ENCODE measurements at regions not wholly inside any gene's neighbourhood (a gene's known extent, or its start where the extent isn't known, plus 50 kb on each side); places are given as distances from the start of the nearest gene placed in this dataset.

DNA sequence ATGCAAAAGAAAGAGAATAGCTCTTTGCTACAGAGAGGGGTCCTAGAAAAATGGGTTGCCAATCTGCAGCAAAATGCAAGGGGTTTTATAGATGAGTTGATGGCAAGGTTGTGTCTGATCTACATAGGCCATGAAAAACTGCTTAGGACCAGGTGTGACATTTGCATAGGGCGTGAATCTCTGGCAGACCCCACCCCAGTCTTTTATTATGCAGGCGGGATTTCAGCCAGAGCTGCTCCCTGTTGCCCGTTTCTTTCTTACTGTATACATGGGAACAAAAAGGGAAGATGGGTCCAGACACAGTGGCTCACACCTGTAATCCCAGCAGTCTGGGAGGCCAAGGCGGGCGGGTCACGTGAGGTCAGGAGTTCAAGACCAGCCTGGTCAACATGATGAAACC lies 286.4 kb upstream of the LRRTM4 start:
- no peaks in the 10 kb centered on the region for H3K27me3 ChIP-seq (ENCODE audit: insufficient read depth, low read length)
- no peak overlapping the region for H3K4me3 ChIP-seq (ENCODE audit: insufficient read depth, low read length)
- TF ChIP-seq, protein P1, sequence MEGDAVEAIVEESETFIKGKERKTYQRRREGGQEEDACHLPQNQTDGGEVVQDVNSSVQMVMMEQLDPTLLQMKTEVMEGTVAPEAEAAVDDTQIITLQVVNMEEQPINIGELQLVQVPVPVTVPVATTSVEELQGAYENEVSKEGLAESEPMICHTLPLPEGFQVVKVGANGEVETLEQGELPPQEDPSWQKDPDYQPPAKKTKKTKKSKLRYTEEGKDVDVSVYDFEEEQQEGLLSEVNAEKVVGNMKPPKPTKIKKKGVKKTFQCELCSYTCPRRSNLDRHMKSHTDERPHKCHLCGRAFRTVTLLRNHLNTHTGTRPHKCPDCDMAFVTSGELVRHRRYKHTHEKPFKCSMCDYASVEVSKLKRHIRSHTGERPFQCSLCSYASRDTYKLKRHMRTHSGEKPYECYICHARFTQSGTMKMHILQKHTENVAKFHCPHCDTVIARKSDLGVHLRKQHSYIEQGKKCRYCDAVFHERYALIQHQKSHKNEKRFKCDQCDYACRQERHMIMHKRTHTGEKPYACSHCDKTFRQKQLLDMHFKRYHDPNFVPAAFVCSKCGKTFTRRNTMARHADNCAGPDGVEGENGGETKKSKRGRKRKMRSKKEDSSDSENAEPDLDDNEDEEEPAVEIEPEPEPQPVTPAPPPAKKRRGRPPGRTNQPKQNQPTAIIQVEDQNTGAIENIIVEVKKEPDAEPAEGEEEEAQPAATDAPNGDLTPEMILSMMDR (IDR thresholded peaks at IDR 0.05; ENCODE audit: extremely low read depth, low read depth, low read length): no peak
- no peaks in the 10 kb centered on the region for H3K79me2 ChIP-seq (ENCODE audit: insufficient read depth, low read length)
- no peaks in the 10 kb centered on the region for H3K4me1 ChIP-seq (ENCODE audit: insufficient read depth, low read length)
- no peak overlapping the region for H3K27ac ChIP-seq (ENCODE audit: low read depth, low read length)
- no peaks in the 10 kb centered on the region for H3K9me3 ChIP-seq (ENCODE audit: low read depth, low read length)
- H2AFZ ChIP-seq (ENCODE audit: low read length): no peak overlapping the region
- no peaks in the 10 kb centered on the region for H4K20me1 ChIP-seq (ENCODE audit: insufficient read depth, low read length)
- H3K4me2 ChIP-seq (ENCODE audit: insufficient read depth, low read length): no peak overlapping the region
- no peak for DNase-seq (ENCODE audit: insufficient read length, low spot score, missing footprints)
- H3K36me3 ChIP-seq (ENCODE audit: insufficient read depth, low read length): no peaks in the 10 kb centered on the region

GRCh38 chr2:77813599-77813998 lies 291.4 kb upstream of the LRRTM4 start:
- no peak overlapping the region for H2AFZ ChIP-seq (ENCODE audit: low read length)

GRCh38 chr2:77816618-77817017 lies 294.4 kb upstream of the LRRTM4 start:
- H4K20me1 ChIP-seq (ENCODE audit: insufficient read depth, low read length): no peaks in the 10 kb centered on the region
- H2AFZ ChIP-seq (ENCODE audit: low read length): no peak overlapping the region
- TF ChIP-seq, protein P1 (IDR thresholded peaks at IDR 0.05; ENCODE audit: extremely low read depth, low read depth, low read length): no peak
- H3K4me3 ChIP-seq (ENCODE audit: insufficient read depth, low read length): no peak overlapping the region
- no peaks in the 10 kb centered on the region for H3K36me3 ChIP-seq (ENCODE audit: insufficient read depth, low read length)
- no peak for DNase-seq (ENCODE audit: insufficient read length, low spot score, missing footprints)
- no peaks in the 10 kb centered on the region for H3K4me1 ChIP-seq (ENCODE audit: insufficient read depth, low read length)
- no peak overlapping the region for H3K27ac ChIP-seq (ENCODE audit: low read depth, low read length)
- H3K4me2 ChIP-seq (ENCODE audit: insufficient read depth, low read length): no peak overlapping the region
- no peaks in the 10 kb centered on the region for H3K79me2 ChIP-seq (ENCODE audit: insufficient read depth, low read length)
- H3K9me3 ChIP-seq (ENCODE audit: low read depth, low read length): peaks cover 4% of the 10 kb centered on the region
- no peaks in the 10 kb centered on the region for H3K27me3 ChIP-seq (ENCODE audit: insufficient read depth, low read length)

More at GRCh38 chr2:77813599-77813998, 291.4 kb upstream of the LRRTM4 start:
- no peak for DNase-seq (ENCODE audit: insufficient read length, low spot score, missing footprints)
- TF ChIP-seq, protein P1 (IDR thresholded peaks at IDR 0.05; ENCODE audit: extremely low read depth, low read depth, low read length): no peak
- Histone ChIP-seq H3K4me3 (ENCODE audit: insufficient read depth, low read length) (no peak overlapping the region), H3K4me2 (ENCODE audit: insufficient read depth, low read length) (no peak overlapping the region), H3K79me2 (ENCODE audit: insufficient read depth, low read length) (no peaks in the 10 kb centered on the region), H3K4me1 (ENCODE audit: insufficient read depth, low read length) (no peaks in the 10 kb centered on the region), H3K27ac (ENCODE audit: low read depth, low read length) (no peak overlapping the region), H4K20me1 (ENCODE audit: insufficient read depth, low read length) (no peaks in the 10 kb centered on the region), H3K9me3 (ENCODE audit: low read depth, low read length) (peaks cover 4% of the 10 kb centered on the region), H3K36me3 (ENCODE audit: insufficient read depth, low read length) (no peaks in the 10 kb centered on the region), H3K27me3 (ENCODE audit: insufficient read depth, low read length) (no peaks in the 10 kb centered on the region)

GRCh38 chr2:77818186-77818585 lies 296.0 kb upstream of the LRRTM4 start:
- H3K27ac ChIP-seq (ENCODE audit: low read depth, low read length): no peak overlapping the region
- H4K20me1 ChIP-seq (ENCODE audit: insufficient read depth, low read length): no peaks in the 10 kb centered on the region
- peaks cover 4% of the 10 kb centered on the region for H3K9me3 ChIP-seq (ENCODE audit: low read depth, low read length)
- TF ChIP-seq, protein P1 (IDR thresholded peaks at IDR 0.05; ENCODE audit: extremely low read depth, low read depth, low read length): no peak
- no peaks in the 10 kb centered on the region for H3K4me1 ChIP-seq (ENCODE audit: insufficient read depth, low read length)
- H3K4me2 ChIP-seq (ENCODE audit: insufficient read depth, low read length): no peak overlapping the region
- no peaks in the 10 kb centered on the region for H3K27me3 ChIP-seq (ENCODE audit: insufficient read depth, low read length)
- H2AFZ ChIP-seq (ENCODE audit: low read length): no peak overlapping the region
- no peak overlapping the region for H3K4me3 ChIP-seq (ENCODE audit: insufficient read depth, low read length)
- H3K79me2 ChIP-seq (ENCODE audit: insufficient read depth, low read length): no peaks in the 10 kb centered on the region
- no peak for DNase-seq (ENCODE audit: insufficient read length, low spot score, missing footprints)
- H3K36me3 ChIP-seq (ENCODE audit: insufficient read depth, low read length): no peaks in the 10 kb centered on the region
